Stimulated activated CD4-positive, alpha-beta T cell treated with anti-CD3 and anti-CD28 coated beads, TNF-alpha, amount 100 ng/mL, for 24 hours (primary cell): ENCODE measurements at regions not wholly inside any gene's neighbourhood (a gene's known extent, or its start where the extent isn't known, plus 50 kb on each side); places are given as distances from the start of the nearest gene placed in this dataset.

ENCODE experiments used
- DNase-seq, 3 experiments: peaks; one replicate each; pipeline ENCODE4 v3.0.0-alpha.2; 2020; ENCODE audit warnings: low read depth in 3 of 3

DNA sequence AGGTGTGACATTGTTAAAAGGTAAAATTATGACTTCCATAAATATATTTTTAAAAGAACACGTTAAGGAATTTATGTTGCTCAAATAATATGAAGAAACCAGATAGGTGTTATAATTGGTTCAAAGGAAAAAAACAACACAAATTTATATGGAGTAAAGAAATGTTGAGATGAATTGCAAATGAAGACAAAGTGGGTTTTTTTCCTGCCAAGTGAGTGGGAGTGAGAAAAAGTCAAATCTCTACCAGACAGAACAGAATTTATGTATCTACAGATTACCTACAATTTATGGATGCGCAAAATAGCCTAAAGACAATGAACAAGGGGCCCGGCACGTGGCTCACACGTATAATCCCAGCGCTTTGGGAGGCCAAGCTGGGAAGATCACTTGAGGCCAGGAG, 159.7 kb upstream of the SLC1A4 start:
- DNase-seq = no peak

DNA sequence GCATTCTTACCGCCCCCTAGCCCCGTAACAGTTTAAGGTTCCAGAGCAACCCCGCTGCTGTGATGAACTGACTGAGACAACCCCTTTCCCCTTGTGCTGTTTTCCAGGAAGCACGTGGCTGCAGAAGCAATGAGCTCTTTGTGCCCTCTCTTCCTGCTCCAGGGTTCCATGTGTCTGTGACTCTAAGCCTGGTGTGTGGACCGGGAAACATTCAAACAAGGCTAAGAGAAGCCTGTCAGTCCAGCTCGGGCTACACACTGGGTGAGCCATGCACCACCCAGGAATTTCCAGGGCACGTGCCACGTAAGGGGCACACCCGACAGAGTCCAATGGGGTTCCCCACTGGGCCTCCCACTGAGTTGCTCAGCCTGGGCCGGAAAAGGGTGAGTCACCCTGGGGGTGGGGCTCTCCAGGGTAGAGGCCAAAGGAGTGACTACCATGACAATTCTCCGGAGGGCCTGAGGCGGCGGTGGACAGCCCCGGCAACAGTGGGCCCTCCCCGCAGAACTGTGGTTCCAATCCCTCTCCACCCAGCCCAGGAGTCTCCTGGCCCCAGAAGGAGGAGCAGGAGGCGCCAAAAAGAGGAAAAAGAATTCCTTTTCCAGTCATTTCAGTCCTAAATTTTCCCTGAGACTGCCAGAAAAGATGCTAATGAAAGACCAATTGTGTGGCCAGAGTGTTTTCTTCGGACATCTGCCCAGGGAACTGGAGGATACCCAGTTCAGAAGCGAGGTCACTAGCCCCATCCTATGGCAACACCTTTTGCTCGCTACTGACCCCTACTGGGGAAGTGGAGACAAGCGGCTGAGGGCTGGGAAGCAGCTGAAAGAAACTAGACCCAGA, 157.8 kb upstream of the SLC1A4 start:
- DNase-seq = peak; percentile 70 to 90 (median 78)

DNA sequence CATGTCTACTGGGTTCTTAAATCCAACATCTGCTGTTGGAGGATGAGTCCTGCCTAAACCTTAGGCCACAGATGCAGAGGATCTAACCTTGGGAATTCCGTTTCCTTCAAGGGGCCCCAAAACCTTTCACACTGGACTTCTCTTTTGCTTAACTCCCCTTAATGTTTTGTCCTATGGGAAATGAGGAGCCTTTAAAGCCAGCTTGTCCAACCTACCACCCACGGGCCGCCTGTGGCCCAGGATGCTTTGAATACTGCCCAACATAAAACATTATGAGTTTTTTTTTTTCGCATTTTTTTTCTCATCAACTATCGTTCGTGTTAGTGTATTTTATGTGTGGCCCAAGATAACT, 157.2 kb upstream of the SLC1A4 start:
- no peak for DNase-seq

DNA sequence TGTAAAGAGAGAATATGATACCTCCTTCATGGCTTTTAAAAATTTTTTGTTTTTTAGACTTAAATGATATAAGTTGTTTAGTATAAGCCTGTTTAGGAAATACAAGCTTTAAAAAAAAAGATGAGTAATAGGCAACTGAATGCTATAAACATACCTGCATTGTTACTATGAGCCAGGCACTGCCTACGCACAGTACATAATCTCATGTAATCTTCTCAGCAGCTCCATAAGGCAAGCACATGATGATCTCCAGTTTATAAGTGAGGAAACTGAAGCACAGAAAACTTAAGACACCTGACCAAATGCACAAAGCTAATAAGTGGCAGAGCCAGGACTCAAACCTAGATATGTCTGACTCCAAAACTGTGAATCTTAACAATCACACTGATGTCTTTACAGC, 156.3 kb upstream of the SLC1A4 start:
- DNase-seq = no peak

DNA sequence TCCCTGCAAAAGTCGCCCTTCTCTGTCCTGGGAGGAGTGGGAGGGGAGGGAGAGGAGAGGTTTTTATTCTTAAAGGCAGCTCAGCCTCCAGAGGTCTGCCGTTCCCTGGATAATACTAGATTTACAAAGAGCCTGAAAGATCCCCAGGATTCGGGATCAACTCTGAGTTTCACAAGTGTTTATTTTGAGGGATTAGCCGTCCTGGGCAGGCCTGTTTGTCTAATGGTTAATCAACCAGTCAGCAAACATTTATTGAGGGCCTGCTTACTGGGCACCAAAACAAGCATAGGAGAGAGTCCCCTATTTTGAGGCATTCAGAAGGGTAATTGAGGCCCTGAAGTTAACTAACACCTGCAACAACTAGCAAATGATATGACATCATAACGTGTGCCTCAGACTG, 152.6 kb upstream of the SLC1A4 start:
- no peak for DNase-seq

DNA sequence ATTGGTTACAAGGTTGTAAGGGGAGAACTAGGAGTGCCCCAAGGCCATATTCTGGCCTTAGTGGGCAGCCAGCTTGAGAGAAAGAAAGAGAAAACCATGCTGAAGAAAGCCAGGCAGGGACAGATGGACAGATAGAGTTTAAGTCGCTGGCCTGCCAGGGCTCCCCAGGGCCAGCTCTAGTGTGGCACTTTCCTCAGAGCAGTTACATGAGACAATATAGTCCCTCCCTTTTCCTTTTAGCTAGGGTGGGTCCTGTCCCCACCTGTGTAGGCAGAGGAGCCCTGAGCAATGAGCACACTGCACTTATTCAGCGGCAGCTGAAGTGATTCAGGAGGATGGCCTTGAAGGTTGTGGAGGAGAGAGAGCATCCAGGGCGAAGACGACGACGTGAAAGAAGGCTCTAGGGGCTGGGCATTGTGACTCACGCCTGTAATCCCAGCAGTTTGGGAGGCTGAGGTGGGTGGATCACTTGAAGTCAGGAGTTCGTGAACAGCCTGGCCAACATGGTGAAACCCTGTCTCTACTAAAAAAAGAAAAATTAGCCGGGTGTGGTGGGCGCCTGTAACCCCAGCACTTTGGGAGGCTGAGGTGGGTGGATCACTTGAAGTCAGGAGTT, 152.0 kb upstream of the SLC1A4 start:
- DNase-seq = no peak

DNA sequence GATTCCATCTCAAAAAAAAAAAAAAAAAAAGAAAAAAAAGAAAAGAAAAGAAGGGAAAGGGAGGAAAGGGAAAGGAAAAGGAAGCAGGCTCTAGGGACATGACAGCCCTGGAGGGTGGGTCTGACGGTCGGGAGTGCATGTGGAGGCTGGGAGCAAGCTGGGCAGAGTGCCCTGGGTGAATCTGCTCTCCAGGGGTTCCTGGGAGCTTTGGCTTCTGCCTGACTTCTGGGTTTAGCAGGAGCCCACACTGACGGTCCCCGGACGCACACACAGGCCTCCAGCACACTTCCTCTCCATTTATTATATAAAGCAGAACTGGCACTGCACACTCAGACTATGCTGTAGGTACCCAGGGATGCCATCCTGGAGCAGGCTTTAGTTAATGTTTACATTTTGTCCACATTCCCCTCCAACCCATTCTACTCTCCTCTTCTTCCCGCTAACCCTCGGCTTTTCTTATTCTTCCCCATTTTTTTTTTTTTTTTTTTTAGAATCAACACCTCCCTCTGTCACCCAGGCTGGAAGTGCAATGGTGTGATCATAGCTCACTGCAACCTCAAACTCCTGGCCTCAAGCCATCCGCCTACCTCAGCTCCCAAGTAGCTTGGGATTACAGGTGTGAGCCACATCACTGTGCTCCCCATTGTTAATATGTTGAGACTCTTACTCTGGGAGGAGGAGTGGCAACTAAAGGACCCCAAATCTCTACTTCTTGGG, 151.1 kb upstream of the SLC1A4 start:
- DNase-seq = no peak

DNA sequence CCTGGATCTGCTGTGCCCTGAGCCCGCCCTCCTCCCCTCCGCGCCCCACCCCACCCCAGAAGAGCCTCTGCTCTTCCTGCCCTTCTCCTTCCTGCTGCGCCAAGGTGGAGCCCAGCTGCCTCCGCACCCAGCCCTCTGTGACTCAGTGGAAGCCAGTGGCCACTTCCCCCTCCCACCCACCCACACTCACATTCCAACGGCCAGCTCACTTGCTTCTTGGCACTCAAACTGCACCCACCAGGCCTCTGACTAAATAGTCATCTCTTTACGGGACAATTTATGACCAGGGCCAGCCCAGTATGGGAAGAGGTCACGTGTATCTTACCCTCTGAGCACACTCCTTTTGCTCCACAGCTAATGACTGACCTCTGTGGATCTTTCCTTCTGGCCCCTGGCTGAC, 150.4 kb upstream of the SLC1A4 start:
- no peak for DNase-seq

DNA sequence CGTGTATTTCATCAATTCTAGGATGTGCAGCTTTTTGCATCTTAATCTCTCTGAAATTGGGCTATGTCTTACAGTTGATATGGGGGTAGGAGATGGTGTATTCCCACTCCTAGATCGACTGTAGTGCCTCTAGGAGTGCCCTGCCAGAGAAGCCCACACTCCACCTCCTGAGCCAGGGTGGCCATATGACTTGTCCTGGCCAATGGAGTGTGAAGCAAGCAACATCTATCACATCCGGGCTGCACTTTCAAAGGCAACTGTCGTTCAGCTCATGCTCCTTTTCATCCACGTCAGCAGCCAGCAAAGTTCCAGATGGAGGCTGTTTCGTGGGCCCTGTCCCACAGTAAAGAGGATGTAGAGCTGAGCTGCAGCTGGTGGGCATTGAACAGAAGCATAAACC, 149.4 kb upstream of the SLC1A4 start:
- no peak for DNase-seq

DNA sequence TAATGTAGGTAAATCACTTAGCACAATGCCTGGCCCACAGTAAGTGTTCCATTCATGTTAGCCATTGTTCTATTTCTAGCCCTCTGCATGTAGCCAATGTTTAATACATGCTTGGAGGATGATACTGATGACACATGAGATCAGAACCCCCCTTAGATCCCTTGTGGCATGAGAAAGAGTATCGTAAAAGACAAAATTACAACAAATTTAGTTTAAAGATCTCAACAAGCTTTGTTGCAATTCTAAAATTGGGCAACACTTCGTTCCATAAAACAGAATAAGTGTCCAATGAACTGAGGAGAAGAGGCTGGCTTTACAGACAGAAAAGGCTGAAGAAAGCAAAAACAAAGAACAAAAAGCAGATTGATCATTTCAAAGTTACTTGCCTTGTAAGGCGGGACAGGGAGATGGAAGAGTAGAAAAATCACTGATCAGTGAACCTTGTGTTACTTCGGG, 148.7 kb upstream of the SLC1A4 start:
- DNase-seq = no peak

DNA sequence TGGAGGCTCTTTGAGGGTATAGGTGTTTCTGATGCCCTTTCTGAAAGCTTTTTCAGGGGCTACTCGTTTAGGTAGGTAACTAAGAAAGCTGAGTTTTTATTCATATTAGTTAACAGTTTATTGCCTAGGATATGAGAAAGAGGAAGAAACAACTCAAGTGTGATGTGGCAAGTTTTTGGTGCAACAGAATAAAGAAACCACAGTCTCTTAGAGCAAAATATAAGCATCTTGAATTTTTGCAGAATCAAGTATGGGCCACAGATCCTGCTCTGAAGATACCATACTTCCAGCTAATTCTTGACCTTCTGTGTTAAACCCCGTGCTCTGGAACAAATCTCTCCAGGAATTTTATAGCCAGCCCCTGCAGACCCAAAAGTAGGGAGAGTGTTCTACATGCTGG, 147.7 kb upstream of the SLC1A4 start:
- no peak for DNase-seq

DNA sequence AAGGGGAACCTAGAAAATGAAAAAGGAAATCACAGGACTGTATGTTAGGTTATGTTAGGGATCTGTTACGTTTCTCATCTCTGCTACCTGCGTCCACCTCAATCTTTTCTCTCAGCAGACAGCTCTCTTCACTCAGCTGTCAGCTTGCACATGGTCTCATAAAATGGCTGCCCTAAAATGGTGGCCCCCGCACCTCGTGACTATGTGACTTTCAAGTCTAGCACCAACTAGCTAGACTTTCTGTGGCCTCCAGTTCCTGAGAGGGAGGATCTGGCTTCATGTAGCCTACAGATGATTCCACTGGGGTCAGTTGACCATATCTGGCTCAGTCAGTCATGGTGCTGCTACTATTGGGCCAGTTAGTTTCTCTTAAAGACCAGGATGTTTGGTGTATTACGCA, 147.2 kb upstream of the SLC1A4 start:
- no peak for DNase-seq

DNA sequence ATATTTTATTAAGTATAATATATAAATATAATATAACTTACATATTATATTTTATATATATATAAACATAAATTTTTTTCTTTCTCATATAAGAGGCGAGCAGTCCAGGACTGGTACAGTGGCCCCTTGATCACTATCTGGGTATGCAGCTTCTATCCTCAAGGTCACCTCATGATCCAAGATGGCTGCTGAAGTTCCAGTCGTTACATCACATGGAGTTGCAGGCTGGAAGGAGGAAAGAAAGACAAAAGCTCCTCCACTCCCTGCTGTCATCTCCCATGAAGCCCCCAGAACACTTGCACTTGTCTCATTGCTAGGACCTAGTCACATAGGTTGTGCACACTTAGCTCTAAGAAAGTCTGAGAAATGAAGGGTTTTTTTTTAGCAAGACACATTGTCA, 145.1 kb upstream of the SLC1A4 start:
- no peak for DNase-seq

DNA sequence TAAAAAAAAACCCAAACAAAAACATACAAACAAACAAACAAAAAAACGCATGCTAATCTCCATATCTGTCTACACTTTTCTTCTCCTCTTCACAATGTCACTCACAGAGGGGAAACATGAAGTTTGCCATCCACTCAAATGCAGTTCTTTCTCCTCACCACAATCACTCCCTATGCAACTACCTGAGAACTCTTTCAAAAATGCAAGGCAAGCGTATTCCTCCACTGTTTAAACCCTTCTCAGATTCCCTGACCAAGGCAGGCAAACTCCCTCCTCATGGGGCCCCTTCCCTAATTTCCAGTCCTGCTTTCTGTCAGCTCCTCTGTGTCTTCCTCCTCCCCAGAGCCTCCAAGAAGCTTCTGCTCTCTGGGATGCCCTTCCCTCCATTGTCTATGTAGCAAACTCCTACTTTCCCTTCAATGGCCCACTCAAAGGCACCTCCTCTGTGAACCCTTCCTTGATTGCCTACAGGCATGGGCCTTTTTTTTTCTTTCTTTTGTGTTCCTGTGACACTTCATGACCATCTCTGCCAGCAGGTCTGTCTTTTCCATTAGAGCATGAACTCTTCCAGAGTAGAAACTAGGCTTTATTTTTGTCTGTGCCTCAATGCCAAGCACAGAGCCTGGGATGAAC, 143.8 kb upstream of the SLC1A4 start:
- DNase-seq = no peak

DNA sequence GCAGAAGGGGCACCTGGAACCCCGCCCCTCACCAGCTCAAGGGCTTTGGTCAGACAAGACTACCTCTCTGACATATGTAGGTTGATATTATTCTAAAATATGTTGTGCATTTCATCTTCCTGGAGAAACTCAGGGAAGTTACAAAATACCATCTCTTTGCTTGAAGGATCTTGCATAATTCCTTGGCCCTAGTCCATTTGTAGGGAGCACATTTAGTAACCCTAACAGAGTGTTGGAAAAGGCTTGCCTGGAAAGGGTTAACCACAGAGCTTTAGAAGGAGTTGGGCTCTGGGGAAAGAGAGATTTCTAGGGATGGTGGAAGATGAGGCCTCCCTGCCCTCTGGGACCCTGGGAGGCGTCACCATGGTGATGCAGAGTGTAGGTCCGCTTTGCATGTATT, 143.0 kb upstream of the SLC1A4 start:
- no peak for DNase-seq

DNA sequence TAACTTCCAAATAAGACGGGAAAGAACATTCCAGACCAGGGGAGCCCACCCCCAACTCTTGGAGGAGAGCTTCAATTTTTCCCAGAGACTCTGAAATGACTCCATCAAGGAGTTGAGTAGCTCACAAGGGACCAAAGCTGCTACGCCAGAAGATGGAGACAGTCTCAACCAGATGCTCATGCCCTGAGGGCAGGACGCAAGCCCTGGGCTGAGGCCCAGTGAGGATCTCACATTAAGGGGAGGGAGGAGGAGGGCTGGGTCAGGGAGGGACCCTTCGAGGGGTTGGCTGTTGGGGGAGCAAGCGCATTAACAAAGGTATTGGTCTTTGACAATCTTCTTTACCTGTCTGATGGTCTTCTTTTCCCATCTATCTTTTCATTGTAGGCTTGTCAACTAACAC, 141.3 kb upstream of the SLC1A4 start:
- DNase-seq = no peak

DNA sequence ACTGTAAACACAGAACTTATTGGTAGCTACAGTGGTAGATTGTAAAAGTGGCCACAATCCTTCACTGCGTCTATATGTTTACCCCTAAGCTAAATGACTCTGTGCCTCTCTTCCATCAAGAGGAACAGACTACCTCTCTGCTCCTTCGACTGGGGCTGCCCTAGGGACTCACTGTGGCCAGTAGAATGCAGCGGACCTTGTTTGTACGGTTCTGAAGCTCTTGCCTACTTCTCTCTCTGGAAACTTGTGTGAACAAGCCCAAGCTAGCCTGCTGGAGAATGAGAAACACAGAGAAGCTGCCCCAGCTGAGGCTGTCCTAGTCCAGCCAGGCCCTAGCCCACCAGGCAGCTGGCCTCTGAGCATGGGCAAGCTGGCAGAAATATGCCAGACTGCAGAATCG, 140.8 kb upstream of the SLC1A4 start:
- DNase-seq = no peak

DNA sequence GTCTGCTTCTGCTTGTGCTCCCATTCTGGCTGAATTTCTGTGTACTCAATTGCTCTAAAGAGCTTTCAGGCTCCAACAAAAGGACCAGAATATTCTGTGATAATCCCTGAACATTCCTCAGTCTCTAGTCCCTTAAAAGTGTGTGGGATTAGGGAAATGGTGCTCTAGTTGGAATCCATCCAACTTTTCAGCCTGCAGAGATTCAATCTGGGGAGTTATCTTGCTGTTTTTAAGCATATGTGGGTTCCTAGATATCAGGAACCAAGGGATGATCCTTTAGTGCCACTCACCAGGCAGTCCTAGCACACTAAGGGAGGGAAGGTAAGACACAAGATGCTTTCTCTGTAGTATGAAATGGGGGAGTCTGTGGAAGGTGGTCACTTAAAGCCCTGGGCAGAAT, 140.3 kb upstream of the SLC1A4 start:
- no peak for DNase-seq

DNA sequence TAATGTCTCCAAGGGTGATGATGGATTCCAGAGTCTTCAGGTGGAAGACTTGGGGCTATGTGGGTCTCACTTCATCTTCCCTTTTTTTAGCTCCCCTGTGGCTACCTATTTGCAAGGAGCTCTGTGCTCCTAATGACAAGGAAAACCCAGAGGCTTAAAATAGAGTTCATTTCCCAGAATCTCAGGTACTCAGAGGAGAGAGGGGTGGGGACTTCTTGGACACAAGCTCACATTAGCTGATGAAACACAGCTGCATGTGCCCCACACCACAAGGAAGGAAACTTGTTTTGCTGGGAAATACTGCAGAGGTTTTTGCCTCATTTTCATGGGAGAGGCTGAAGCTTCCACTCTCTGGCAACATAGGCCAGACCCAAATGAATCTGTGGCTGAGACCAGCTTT, 138.6 kb upstream of the SLC1A4 start:
- no peak for DNase-seq

DNA sequence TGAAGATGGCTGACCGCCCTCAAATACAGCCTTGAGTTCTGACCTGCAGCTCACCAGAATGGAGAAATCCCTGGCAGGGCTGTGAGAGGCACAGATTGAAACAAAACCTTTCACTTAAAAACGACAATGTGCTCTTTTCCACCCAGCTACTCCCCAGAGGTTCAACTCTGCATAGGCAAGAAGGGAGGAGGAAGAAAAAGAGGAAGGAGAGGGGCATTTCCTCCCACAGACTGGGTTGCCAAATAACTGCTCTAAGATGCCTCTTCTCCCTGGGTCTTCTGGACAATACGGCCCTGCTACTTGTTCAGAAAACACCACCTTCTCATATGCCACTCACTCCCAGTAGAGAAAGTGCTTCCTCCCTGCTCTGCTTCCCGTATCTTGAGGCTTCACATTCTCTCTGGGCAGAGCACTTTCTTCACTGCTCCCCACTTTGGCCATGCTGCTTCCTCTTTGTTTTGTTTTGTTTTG, 136.4 kb upstream of the SLC1A4 start:
- DNase-seq = no peak

DNA sequence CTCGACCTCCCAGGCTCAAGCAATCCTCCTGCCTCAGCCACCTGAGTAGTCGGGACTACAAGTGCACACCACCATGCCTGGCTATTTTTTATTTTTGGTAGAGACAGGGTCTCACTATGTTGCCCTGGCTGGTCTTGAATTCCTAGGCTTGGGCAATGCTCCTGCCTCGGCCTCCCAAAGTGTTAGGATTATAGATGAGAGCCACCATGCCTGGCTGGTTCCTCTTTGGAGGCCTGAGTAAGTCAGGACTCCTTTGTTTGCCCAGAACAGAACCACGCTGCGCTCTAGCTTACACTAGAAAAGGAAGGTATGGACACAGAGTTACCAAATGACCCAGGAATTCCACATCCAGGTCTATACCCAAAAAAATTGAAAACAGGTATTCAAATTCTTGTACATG, 135.9 kb upstream of the SLC1A4 start:
- no peak for DNase-seq

DNA sequence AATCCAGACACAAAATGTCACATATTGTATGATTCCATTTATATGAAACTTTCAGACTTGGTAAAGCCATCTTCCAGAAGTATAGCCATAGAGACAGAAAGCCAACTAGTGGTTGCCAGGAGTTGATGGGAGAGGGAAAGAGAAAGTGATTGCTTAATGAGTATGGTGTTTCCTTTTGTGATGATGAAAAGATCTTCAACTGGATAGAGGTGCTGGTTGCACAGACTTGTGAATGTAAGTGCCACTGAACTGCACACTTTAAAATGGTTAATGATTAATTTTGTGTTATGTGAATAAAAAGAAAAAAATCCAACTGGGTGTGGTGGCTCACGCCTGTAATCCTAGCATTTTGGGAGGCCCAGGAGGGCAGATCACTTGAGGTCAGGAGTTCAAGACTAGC, 135.3 kb upstream of the SLC1A4 start:
- DNase-seq = no peak
